Activated T-cell treated with anti-CD3 and anti-CD28 coated beads, Interleukin-2, amount 50 U/mL, for 72 hours (primary cell): ENCODE measurements at regions not wholly inside any gene's neighbourhood (a gene's known extent, or its start where the extent isn't known, plus 50 kb on each side); places are given as distances from the start of the nearest gene placed in this dataset.
"Not testable (repeated sequence)": the region's sequence is repeated elsewhere in the genome, so short reads cannot be mapped to it uniquely, and the experiment has no call there.

ENCODE experiments used
- ATAC-seq, 2 donors: fragments of 150-1000 bp; cut with Tn5 transposase; replicated peaks in 1 of 2; 2 replicates each; pipeline ENCODE4 v1.10.0; 2021; ENCODE audit warnings: moderate library complexity in 2 of 2, mild to moderate bottlenecking in 1 of 2
- DNase-seq, 2 donors: peaks; one replicate each; pipeline ENCODE4 v3.0.0; 2021 to 2022; ENCODE audit warnings: mixed read lengths in 1 of 2
- H3K27ac Mint-ChIP-seq: one replicate; pipeline ENCODE4 v1.8.0; 2022; ENCODE audit warnings: mild to moderate bottlenecking, moderate library complexity, mixed read lengths
- H3K27me3 Mint-ChIP-seq: one replicate; pipeline ENCODE4 v1.8.0; 2022; ENCODE audit warnings: low read depth, mixed read lengths
- H3K36me3 Mint-ChIP-seq, 2 donors: one replicate each; pipeline ENCODE4 v1.8.0; 2022; ENCODE audit warnings: mixed read lengths in 2 of 2, mild to moderate bottlenecking in 1 of 2; ENCODE audit not compliant: insufficient read depth in 2 of 2
- H3K4me1 Mint-ChIP-seq: one replicate; pipeline ENCODE4 v1.8.0; 2022; ENCODE audit warnings: low read depth, mixed read lengths
- H3K4me3 Mint-ChIP-seq, 2 donors: one replicate each; pipeline ENCODE4 v1.8.0; 2022; ENCODE audit warnings: mild to moderate bottlenecking in 2 of 2, mixed read lengths in 2 of 2, moderate library complexity in 2 of 2
- H3K9me3 Mint-ChIP-seq, 2 donors: one replicate each; pipeline ENCODE4 v1.8.0; 2022; ENCODE audit warnings: mixed read lengths in 2 of 2

DNA sequence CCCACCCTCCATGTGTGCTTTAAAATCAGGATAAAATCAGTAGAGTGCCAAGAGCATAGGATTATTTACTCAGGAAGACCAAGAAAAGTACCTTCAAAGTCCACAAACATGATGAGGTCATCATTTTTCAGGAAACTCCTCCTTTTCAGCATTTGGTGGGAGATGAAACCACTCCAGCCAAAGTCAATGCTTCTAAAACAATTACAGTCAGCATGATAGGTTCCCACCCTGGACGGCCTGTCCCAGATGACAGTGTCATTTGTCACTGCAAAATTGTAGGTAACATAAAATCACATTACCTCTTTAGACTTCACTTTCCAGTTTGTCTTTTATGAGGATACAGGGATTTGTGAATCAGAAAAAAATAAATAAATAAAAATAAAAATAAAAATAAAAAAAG, 638.0 kb downstream of the SPATA31A6 start:
- H3K27ac Mint-ChIP-seq, H3K36me3 Mint-ChIP-seq, H3K4me1 Mint-ChIP-seq, H3K27me3 Mint-ChIP-seq, H3K9me3 Mint-ChIP-seq, DNase-seq, H3K4me3 Mint-ChIP-seq, ATAC-seq: not testable (repeated sequence)

- H3K27me3 Mint-ChIP-seq, H3K9me3 Mint-ChIP-seq, H3K4me1 Mint-ChIP-seq, ATAC-seq, DNase-seq, H3K27ac Mint-ChIP-seq, H3K4me3 Mint-ChIP-seq, H3K36me3 Mint-ChIP-seq: not testable (repeated sequence)
Measured at GRCh38 chr9:42848156-42848555, 664.7 kb downstream of the SPATA31A6 start.

GRCh38 chr9:42850896-42851693, 667.6 kb downstream of the SPATA31A6 start:
- DNase-seq, H3K4me3 Mint-ChIP-seq, H3K27ac Mint-ChIP-seq, H3K27me3 Mint-ChIP-seq, H3K9me3 Mint-ChIP-seq, H3K36me3 Mint-ChIP-seq, ATAC-seq, H3K4me1 Mint-ChIP-seq: not testable (repeated sequence)

DNA sequence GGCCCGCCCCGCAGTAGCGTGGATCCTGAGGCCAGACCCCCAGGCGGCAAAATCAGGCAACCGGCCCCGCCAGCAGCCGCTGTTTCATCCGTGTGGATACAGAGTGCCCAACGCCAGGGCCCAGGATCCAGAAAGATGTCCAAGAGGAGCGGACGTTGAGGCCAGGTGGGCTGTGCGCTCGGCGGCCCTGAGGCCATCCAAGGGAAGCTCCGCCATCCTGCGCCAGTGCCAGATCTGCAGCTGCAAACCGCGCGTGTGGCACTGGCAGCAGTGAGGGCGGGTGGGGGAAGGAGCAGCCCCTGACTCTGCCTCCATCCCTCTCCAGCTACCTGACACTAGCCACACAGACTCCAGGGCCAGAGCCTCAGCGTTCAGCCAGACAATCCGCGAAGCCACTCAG, 668.2 kb downstream of the SPATA31A6 start:
- not testable (repeated sequence) for H3K27me3 Mint-ChIP-seq, H3K9me3 Mint-ChIP-seq, ATAC-seq, H3K27ac Mint-ChIP-seq, H3K4me1 Mint-ChIP-seq, H3K36me3 Mint-ChIP-seq, DNase-seq
- H3K4me3 Mint-ChIP-seq, result peak overlapping the region in 1 of 2 donors; percentile 89

GRCh38 chr9:42852133-42852930, 668.9 kb downstream of the SPATA31A6 start:
- H3K4me3 Mint-ChIP-seq, result peak overlapping the region; percentile 79 to 89
- H3K36me3 Mint-ChIP-seq, H3K9me3 Mint-ChIP-seq, H3K4me1 Mint-ChIP-seq, H3K27me3 Mint-ChIP-seq: not testable (repeated sequence)
- ATAC-seq (peak in 1 of 2 donors; percentile 94), DNase-seq (peak; percentile 3 to 80)
- peak overlapping the region; percentile 76 for H3K27ac Mint-ChIP-seq

- DNase-seq, ATAC-seq, H3K27me3 Mint-ChIP-seq, H3K4me1 Mint-ChIP-seq, H3K27ac Mint-ChIP-seq, H3K36me3 Mint-ChIP-seq, H3K4me3 Mint-ChIP-seq, H3K9me3 Mint-ChIP-seq: not testable (repeated sequence)
Measured at GRCh38 chr9:42860133-42860532, 676.7 kb downstream of the SPATA31A6 start.

- not testable (repeated sequence) for ATAC-seq, H3K27ac Mint-ChIP-seq, H3K4me1 Mint-ChIP-seq, H3K27me3 Mint-ChIP-seq, H3K9me3 Mint-ChIP-seq, DNase-seq, H3K4me3 Mint-ChIP-seq, H3K36me3 Mint-ChIP-seq
Measured at GRCh38 chr9:42862465-42862864, 679.0 kb downstream of the SPATA31A6 start.
